ENCODE measurements at regions not wholly inside any gene's neighbourhood (a gene's known extent, or its start where the extent isn't known, plus 50 kb on each side); places are given as distances from the start of the nearest gene placed in this dataset.

DNA sequence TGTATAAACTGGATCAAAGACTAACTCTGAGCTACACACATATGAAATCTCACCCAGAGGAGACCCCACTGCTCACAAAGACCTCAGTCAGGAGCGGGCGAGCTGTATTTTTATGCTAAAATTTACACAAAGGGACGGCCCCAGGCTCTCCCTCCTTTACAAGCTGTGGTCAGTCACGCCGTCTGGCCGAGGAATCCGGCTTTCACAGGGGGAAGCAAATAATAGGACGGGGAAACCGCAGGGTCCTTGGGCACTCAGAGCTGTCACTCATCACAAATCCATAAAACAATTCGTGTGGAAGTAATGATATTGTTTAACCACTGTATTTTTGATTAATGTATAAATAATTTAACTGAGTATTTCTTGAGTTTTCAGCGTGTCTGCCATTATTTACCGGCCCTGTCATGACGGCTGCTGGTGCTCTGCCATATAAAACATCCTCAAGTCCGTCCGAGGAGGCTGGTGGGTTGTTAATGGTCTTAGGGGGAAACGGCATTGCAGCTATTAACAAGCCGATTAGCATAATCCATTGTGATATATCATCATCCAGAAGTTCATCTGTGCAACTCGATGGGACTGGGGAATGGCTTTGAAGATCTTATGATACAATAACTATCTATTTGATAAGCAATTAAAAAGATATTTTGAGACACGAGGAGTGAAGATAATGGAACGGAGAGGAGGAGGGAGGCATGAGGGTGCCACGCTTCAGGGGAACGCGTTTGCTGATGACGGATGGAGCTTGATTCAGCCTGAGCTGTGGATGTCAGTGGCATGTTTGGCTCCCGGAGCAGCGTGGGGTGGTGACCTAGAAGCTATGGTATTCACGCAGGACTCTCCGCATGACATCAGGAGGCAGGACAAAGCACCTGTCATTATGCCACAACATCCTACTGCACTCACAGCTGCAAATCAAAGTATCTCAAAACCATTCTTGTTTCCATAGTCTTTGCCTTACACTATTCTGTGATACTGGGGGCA is 150.9 kb downstream of the SHOX start:
- H3K4me1 Mint-ChIP-seq (ENCODE audit: insufficient read depth, unreplicated experiment) = no peaks in the 10 kb centered on the region
- ChIA-PET POLR2A (no interaction called here), CTCF (no interaction called here)
- peaks cover 36% of the 10 kb centered on the region for H3K9me3 Mint-ChIP-seq (ENCODE audit: unreplicated experiment)
- no peak for DNase-seq (ENCODE audit: unreplicated experiment)
- TF ChIP-seq, protein P1, sequence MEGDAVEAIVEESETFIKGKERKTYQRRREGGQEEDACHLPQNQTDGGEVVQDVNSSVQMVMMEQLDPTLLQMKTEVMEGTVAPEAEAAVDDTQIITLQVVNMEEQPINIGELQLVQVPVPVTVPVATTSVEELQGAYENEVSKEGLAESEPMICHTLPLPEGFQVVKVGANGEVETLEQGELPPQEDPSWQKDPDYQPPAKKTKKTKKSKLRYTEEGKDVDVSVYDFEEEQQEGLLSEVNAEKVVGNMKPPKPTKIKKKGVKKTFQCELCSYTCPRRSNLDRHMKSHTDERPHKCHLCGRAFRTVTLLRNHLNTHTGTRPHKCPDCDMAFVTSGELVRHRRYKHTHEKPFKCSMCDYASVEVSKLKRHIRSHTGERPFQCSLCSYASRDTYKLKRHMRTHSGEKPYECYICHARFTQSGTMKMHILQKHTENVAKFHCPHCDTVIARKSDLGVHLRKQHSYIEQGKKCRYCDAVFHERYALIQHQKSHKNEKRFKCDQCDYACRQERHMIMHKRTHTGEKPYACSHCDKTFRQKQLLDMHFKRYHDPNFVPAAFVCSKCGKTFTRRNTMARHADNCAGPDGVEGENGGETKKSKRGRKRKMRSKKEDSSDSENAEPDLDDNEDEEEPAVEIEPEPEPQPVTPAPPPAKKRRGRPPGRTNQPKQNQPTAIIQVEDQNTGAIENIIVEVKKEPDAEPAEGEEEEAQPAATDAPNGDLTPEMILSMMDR (IDR thresholded peaks at IDR 0.05; ENCODE audit: unreplicated experiment) = no peak
- H3K27ac Mint-ChIP-seq (ENCODE audit: low read depth, unreplicated experiment) = no peak overlapping the region
- no peak overlapping the region for H3K4me3 Mint-ChIP-seq (ENCODE audit: unreplicated experiment)
- no peaks in the 10 kb centered on the region for H3K27me3 Mint-ChIP-seq (ENCODE audit: insufficient read depth, unreplicated experiment)
- intact Hi-C loops (cut with micrococcal nuclease) = no loop called here
- BruUV-seq (replicated peaks) = no TSS peak
- no peaks in the 10 kb centered on the region for H3K36me3 Mint-ChIP-seq (ENCODE audit: insufficient read depth, unreplicated experiment)

DNA sequence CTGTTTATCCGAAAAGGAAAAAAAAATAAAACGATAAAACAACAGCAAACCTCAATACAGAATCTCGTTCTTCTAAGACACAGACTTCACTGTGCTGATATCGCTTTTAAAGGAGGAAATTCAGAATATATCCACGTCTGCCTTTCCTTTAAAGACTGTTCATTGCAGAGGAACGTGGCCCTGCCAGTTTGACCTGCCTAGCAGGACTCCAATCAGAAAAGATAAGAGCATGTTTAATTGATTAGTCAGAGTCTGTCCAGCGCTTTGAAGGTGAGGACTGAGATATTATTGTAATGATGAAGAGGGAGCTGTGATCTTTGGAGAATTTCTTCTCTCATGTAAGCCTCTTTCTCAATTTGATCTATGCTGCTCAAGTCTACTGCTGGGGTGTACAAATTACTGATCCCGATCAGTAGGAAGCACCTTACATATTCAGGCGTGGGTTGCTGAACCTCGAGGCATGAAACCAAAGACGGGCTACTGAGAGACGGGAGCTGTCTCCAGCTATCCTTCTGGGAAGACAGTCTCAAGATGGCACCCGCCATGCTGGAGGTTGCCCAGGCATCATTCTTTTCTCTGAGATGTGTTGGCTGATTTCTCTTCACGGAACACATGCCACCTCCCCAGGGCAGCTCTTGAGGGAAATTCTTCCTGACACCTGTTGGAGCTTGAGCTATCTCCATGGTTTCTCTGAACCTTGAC is 146.1 kb downstream of the SHOX start:
- Mint-ChIP-seq H3K4me1 (ENCODE audit: insufficient read depth, unreplicated experiment) (no peaks in the 10 kb centered on the region), H3K4me3 (ENCODE audit: unreplicated experiment) (no peak overlapping the region), H3K36me3 (ENCODE audit: insufficient read depth, unreplicated experiment) (no peaks in the 10 kb centered on the region), H3K27ac (ENCODE audit: low read depth, unreplicated experiment) (no peak overlapping the region), H3K9me3 (ENCODE audit: unreplicated experiment) (peaks cover 49% of the 10 kb centered on the region), H3K27me3 (ENCODE audit: insufficient read depth, unreplicated experiment) (no peaks in the 10 kb centered on the region)
- intact Hi-C loops (cut with micrococcal nuclease) = no loop called here
- ChIA-PET POLR2A (no interaction called here), CTCF (no interaction called here)
- TF ChIP-seq, protein P1 (IDR thresholded peaks at IDR 0.05; ENCODE audit: unreplicated experiment) = no peak
- no peak for DNase-seq (ENCODE audit: unreplicated experiment)
- BruUV-seq (replicated peaks) = no TSS peak

DNA sequence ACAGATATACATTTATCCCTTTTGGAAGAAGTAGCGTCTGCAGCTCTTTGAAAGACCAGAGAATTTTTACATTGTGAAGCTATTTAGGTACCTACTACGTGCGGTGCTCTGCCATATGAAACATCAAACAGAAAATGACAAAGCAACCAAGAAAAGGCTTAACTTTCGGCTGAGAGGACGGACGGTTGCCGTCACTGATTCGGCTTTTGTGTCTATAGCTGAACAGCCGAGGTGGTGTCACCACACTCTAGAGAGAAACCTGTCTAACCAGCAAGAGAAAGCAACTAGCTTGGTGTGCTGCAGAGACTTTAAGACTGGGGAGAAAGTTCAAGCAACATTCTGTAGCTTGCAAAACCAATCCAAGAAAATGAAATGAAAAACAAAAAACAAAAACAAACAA is 145.5 kb downstream of the SHOX start:
- BruUV-seq (replicated peaks) = no TSS peak
- no peak overlapping the region for H3K27ac Mint-ChIP-seq (ENCODE audit: low read depth, unreplicated experiment)
- CTCF ChIA-PET = no interaction called here

GRCh38 chrX:774536-774935 is 143.9 kb downstream of the SHOX start:
- H3K36me3 Mint-ChIP-seq (ENCODE audit: insufficient read depth, unreplicated experiment) = no peaks in the 10 kb centered on the region
- H3K4me1 Mint-ChIP-seq (ENCODE audit: insufficient read depth, unreplicated experiment) = no peaks in the 10 kb centered on the region
- TF ChIP-seq, protein P1 (IDR thresholded peaks at IDR 0.05; ENCODE audit: unreplicated experiment) = no peak
- ChIA-PET CTCF (no interaction called here), POLR2A (no interaction called here)
- H3K27me3 Mint-ChIP-seq (ENCODE audit: insufficient read depth, unreplicated experiment) = no peaks in the 10 kb centered on the region
- intact Hi-C loops (cut with micrococcal nuclease) = no loop called here
- BruUV-seq (replicated peaks) = no TSS peak
- no peak overlapping the region for H3K4me3 Mint-ChIP-seq (ENCODE audit: unreplicated experiment)
- no peak for DNase-seq (ENCODE audit: unreplicated experiment)
- H3K9me3 Mint-ChIP-seq (ENCODE audit: unreplicated experiment) = peaks cover 54% of the 10 kb centered on the region
- no peak overlapping the region for H3K27ac Mint-ChIP-seq (ENCODE audit: low read depth, unreplicated experiment)

More for the DNA sequence above, 145.5 kb downstream of the SHOX start:
- POLR2A ChIA-PET = no interaction called here
- H3K9me3 Mint-ChIP-seq (ENCODE audit: unreplicated experiment) = peaks cover 55% of the 10 kb centered on the region
- H3K36me3 Mint-ChIP-seq (ENCODE audit: insufficient read depth, unreplicated experiment) = no peaks in the 10 kb centered on the region
- H3K4me1 Mint-ChIP-seq (ENCODE audit: insufficient read depth, unreplicated experiment) = no peaks in the 10 kb centered on the region
- TF ChIP-seq, protein P1 (IDR thresholded peaks at IDR 0.05; ENCODE audit: unreplicated experiment) = no peak
- H3K4me3 Mint-ChIP-seq (ENCODE audit: unreplicated experiment) = no peak overlapping the region
- no peak for DNase-seq (ENCODE audit: unreplicated experiment)
- H3K27me3 Mint-ChIP-seq (ENCODE audit: insufficient read depth, unreplicated experiment) = no peaks in the 10 kb centered on the region
- intact Hi-C loops (cut with micrococcal nuclease) = no loop called here
